ENCODE measurements at regions not wholly inside any gene's neighbourhood (a gene's known extent, or its start where the extent isn't known, plus 50 kb on each side); places are given as distances from the start of the nearest gene placed in this dataset.

- Histone ChIP-seq H3K4me3 (ENCODE audit: low read depth in 1 of 5, low read length in 5 of 5) (no peak overlapping the region), H3K4me1 (ENCODE audit: control insufficient read depth in 5 of 5, insufficient read depth in 5 of 5, low read length in 5 of 5) (no peaks in the 10 kb centered on the region), H3K9ac (ENCODE audit: low read length in 5 of 5) (no peak overlapping the region), H3K27ac (ENCODE audit: low read depth, low read length) (no peak overlapping the region), H3K36me3 (ENCODE audit: control insufficient read depth in 5 of 5, insufficient read depth in 5 of 5, low read length in 5 of 5) (no peaks in the 10 kb centered on the region), H3K27me3 (ENCODE audit: control insufficient read depth in 5 of 5, insufficient read depth in 4 of 5, low read length in 5 of 5) (peaks cover 0 to 11% (median 0%) of the 10 kb centered on the region in 5 donors), H3K9me3 (ENCODE audit: control insufficient read depth in 5 of 5, low read length in 5 of 5) (no peaks in the 10 kb centered on the region)
Observed at GRCh38 chr18:77439888-77440287, 190.2 kb downstream of the GALR1 start.

GRCh38 chr18:77442393-77442792 is 192.7 kb downstream of the GALR1 start:
- H3K36me3 ChIP-seq (ENCODE audit: control insufficient read depth in 5 of 5, insufficient read depth in 5 of 5, low read length in 5 of 5) = no peaks in the 10 kb centered on the region
- H3K9me3 ChIP-seq (ENCODE audit: control insufficient read depth in 5 of 5, low read length in 5 of 5) = no peaks in the 10 kb centered on the region
- H3K9ac ChIP-seq (ENCODE audit: low read length in 5 of 5) = no peak overlapping the region
- no peak overlapping the region for H3K27ac ChIP-seq (ENCODE audit: low read depth, low read length)
- H3K27me3 ChIP-seq (ENCODE audit: control insufficient read depth in 5 of 5, insufficient read depth in 4 of 5, low read length in 5 of 5) = peaks cover 0 to 11% (median 0%) of the 10 kb centered on the region in 5 donors
- H3K4me3 ChIP-seq (ENCODE audit: low read depth in 1 of 5, low read length in 5 of 5) = no peak overlapping the region
- H3K4me1 ChIP-seq (ENCODE audit: control insufficient read depth in 5 of 5, insufficient read depth in 5 of 5, low read length in 5 of 5) = no peaks in the 10 kb centered on the region

GRCh38 chr18:77444385-77444784 is 194.7 kb downstream of the GALR1 start:
- no peaks in the 10 kb centered on the region for H3K4me1 ChIP-seq (ENCODE audit: control insufficient read depth in 5 of 5, insufficient read depth in 5 of 5, low read length in 5 of 5)
- H3K9me3 ChIP-seq (ENCODE audit: control insufficient read depth in 5 of 5, low read length in 5 of 5) = no peaks in the 10 kb centered on the region
- H3K36me3 ChIP-seq (ENCODE audit: control insufficient read depth in 5 of 5, insufficient read depth in 5 of 5, low read length in 5 of 5) = no peaks in the 10 kb centered on the region
- H3K27ac ChIP-seq (ENCODE audit: low read depth, low read length) = no peak overlapping the region
- no peak overlapping the region for H3K9ac ChIP-seq (ENCODE audit: low read length in 5 of 5)
- no peak overlapping the region for H3K4me3 ChIP-seq (ENCODE audit: low read depth in 1 of 5, low read length in 5 of 5)
- H3K27me3 ChIP-seq (ENCODE audit: control insufficient read depth in 5 of 5, insufficient read depth in 4 of 5, low read length in 5 of 5) = peaks cover 0 to 13% (median 0%) of the 10 kb centered on the region in 5 donors

GRCh38 chr18:77448046-77448445 is 198.4 kb downstream of the GALR1 start:
- H3K9ac ChIP-seq (ENCODE audit: low read length in 5 of 5) = no peak overlapping the region

GRCh38 chr18:77455004-77455403 is 205.4 kb downstream of the GALR1 start:
- no peaks in the 10 kb centered on the region for H3K4me1 ChIP-seq (ENCODE audit: control insufficient read depth in 5 of 5, insufficient read depth in 5 of 5, low read length in 5 of 5)
- no peaks in the 10 kb centered on the region for H3K27me3 ChIP-seq (ENCODE audit: control insufficient read depth in 5 of 5, insufficient read depth in 4 of 5, low read length in 5 of 5)
- H3K27ac ChIP-seq (ENCODE audit: low read depth, low read length) = no peak overlapping the region
- no peak overlapping the region for H3K4me3 ChIP-seq (ENCODE audit: low read depth in 1 of 5, low read length in 5 of 5)
- no peak overlapping the region for H3K9ac ChIP-seq (ENCODE audit: low read length in 5 of 5)
- H3K36me3 ChIP-seq (ENCODE audit: control insufficient read depth in 5 of 5, insufficient read depth in 5 of 5, low read length in 5 of 5) = no peaks in the 10 kb centered on the region
- no peaks in the 10 kb centered on the region for H3K9me3 ChIP-seq (ENCODE audit: control insufficient read depth in 5 of 5, low read length in 5 of 5)

More at GRCh38 chr18:77448046-77448445, 198.4 kb downstream of the GALR1 start:
- Histone ChIP-seq H3K27me3 (ENCODE audit: control insufficient read depth in 5 of 5, insufficient read depth in 4 of 5, low read length in 5 of 5) (peaks cover 0 to 11% (median 0%) of the 10 kb centered on the region in 5 donors), H3K9me3 (ENCODE audit: control insufficient read depth in 5 of 5, low read length in 5 of 5) (no peaks in the 10 kb centered on the region), H3K4me3 (ENCODE audit: low read depth in 1 of 5, low read length in 5 of 5) (no peak overlapping the region), H3K27ac (ENCODE audit: low read depth, low read length) (no peak overlapping the region), H3K4me1 (ENCODE audit: control insufficient read depth in 5 of 5, insufficient read depth in 5 of 5, low read length in 5 of 5) (no peaks in the 10 kb centered on the region), H3K36me3 (ENCODE audit: control insufficient read depth in 5 of 5, insufficient read depth in 5 of 5, low read length in 5 of 5) (no peaks in the 10 kb centered on the region)

- Histone ChIP-seq H3K27ac (ENCODE audit: low read depth, low read length) (no peak overlapping the region), H3K36me3 (ENCODE audit: control insufficient read depth in 5 of 5, insufficient read depth in 5 of 5, low read length in 5 of 5) (no peaks in the 10 kb centered on the region), H3K9ac (ENCODE audit: low read length in 5 of 5) (no peak overlapping the region), H3K4me1 (ENCODE audit: control insufficient read depth in 5 of 5, insufficient read depth in 5 of 5, low read length in 5 of 5) (no peaks in the 10 kb centered on the region), H3K4me3 (ENCODE audit: low read depth in 1 of 5, low read length in 5 of 5) (no peak overlapping the region), H3K27me3 (ENCODE audit: control insufficient read depth in 5 of 5, insufficient read depth in 4 of 5, low read length in 5 of 5) (no peaks in the 10 kb centered on the region), H3K9me3 (ENCODE audit: control insufficient read depth in 5 of 5, low read length in 5 of 5) (no peaks in the 10 kb centered on the region)
Observed at GRCh38 chr18:77457681-77458080, 208.0 kb downstream of the GALR1 start.

- H3K9me3 ChIP-seq (ENCODE audit: control insufficient read depth in 5 of 5, low read length in 5 of 5) = no peaks in the 10 kb centered on the region
- no peak overlapping the region for H3K9ac ChIP-seq (ENCODE audit: low read length in 5 of 5)
- no peaks in the 10 kb centered on the region for H3K27me3 ChIP-seq (ENCODE audit: control insufficient read depth in 5 of 5, insufficient read depth in 4 of 5, low read length in 5 of 5)
- H3K4me3 ChIP-seq (ENCODE audit: low read depth in 1 of 5, low read length in 5 of 5) = no peak overlapping the region
- no peaks in the 10 kb centered on the region for H3K36me3 ChIP-seq (ENCODE audit: control insufficient read depth in 5 of 5, insufficient read depth in 5 of 5, low read length in 5 of 5)
- H3K27ac ChIP-seq (ENCODE audit: low read depth, low read length) = no peak overlapping the region
- no peaks in the 10 kb centered on the region for H3K4me1 ChIP-seq (ENCODE audit: control insufficient read depth in 5 of 5, insufficient read depth in 5 of 5, low read length in 5 of 5)
Observed at GRCh38 chr18:77461062-77461688, 211.5 kb downstream of the GALR1 start.

- Histone ChIP-seq H3K4me3 (ENCODE audit: low read depth in 1 of 5, low read length in 5 of 5) (no peak overlapping the region), H3K9me3 (ENCODE audit: control insufficient read depth in 5 of 5, low read length in 5 of 5) (no peaks in the 10 kb centered on the region), H3K4me1 (ENCODE audit: control insufficient read depth in 5 of 5, insufficient read depth in 5 of 5, low read length in 5 of 5) (no peaks in the 10 kb centered on the region), H3K9ac (ENCODE audit: low read length in 5 of 5) (no peak overlapping the region), H3K27ac (ENCODE audit: low read depth, low read length) (no peak overlapping the region), H3K27me3 (ENCODE audit: control insufficient read depth in 5 of 5, insufficient read depth in 4 of 5, low read length in 5 of 5) (no peaks in the 10 kb centered on the region), H3K36me3 (ENCODE audit: control insufficient read depth in 5 of 5, insufficient read depth in 5 of 5, low read length in 5 of 5) (no peaks in the 10 kb centered on the region)
Observed at GRCh38 chr18:77464917-77465316, 215.3 kb downstream of the GALR1 start.

GRCh38 chr18:77466890-77467289 is 217.2 kb downstream of the GALR1 start:
- Histone ChIP-seq H3K9ac (ENCODE audit: low read length in 5 of 5) (no peak overlapping the region), H3K4me1 (ENCODE audit: control insufficient read depth in 5 of 5, insufficient read depth in 5 of 5, low read length in 5 of 5) (no peaks in the 10 kb centered on the region), H3K27me3 (ENCODE audit: control insufficient read depth in 5 of 5, insufficient read depth in 4 of 5, low read length in 5 of 5) (no peaks in the 10 kb centered on the region), H3K27ac (ENCODE audit: low read depth, low read length) (no peak overlapping the region), H3K4me3 (ENCODE audit: low read depth in 1 of 5, low read length in 5 of 5) (no peak overlapping the region), H3K9me3 (ENCODE audit: control insufficient read depth in 5 of 5, low read length in 5 of 5) (no peaks in the 10 kb centered on the region), H3K36me3 (ENCODE audit: control insufficient read depth in 5 of 5, insufficient read depth in 5 of 5, low read length in 5 of 5) (no peaks in the 10 kb centered on the region)

GRCh38 chr18:77469131-77469530 is 219.5 kb downstream of the GALR1 start:
- Histone ChIP-seq H3K27me3 (ENCODE audit: control insufficient read depth in 5 of 5, insufficient read depth in 4 of 5, low read length in 5 of 5) (no peaks in the 10 kb centered on the region), H3K36me3 (ENCODE audit: control insufficient read depth in 5 of 5, insufficient read depth in 5 of 5, low read length in 5 of 5) (no peaks in the 10 kb centered on the region), H3K4me3 (ENCODE audit: low read depth in 1 of 5, low read length in 5 of 5) (no peak overlapping the region), H3K9ac (ENCODE audit: low read length in 5 of 5) (no peak overlapping the region), H3K9me3 (ENCODE audit: control insufficient read depth in 5 of 5, low read length in 5 of 5) (no peaks in the 10 kb centered on the region), H3K27ac (ENCODE audit: low read depth, low read length) (no peak overlapping the region), H3K4me1 (ENCODE audit: control insufficient read depth in 5 of 5, insufficient read depth in 5 of 5, low read length in 5 of 5) (no peaks in the 10 kb centered on the region)
